ENCODE measurements at regions not wholly inside any gene's neighbourhood (a gene's known extent, or its start where the extent isn't known, plus 50 kb on each side); places are given as distances from the start of the nearest gene placed in this dataset.

DNA sequence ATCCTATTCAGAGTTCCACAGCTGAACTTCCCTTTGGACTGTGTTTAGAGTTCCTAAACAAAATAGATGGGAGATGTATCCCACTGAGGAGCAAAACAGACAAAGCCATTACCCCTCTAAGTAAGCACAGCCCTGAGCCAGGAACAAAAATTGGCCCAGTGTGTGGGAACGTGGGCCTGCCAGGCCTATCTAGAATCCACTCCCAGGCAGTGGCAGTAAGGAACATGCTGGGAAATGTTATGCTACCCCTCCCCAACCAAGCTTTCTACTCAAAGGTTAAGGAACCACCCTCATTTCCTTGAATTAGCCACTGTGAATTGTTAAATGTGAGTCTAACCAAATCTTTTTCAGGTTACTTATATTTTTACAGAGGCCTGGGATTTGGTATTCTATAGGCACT, 405.1 kb upstream of the PTGER4 start:
- no peak for DNase-seq

DNA sequence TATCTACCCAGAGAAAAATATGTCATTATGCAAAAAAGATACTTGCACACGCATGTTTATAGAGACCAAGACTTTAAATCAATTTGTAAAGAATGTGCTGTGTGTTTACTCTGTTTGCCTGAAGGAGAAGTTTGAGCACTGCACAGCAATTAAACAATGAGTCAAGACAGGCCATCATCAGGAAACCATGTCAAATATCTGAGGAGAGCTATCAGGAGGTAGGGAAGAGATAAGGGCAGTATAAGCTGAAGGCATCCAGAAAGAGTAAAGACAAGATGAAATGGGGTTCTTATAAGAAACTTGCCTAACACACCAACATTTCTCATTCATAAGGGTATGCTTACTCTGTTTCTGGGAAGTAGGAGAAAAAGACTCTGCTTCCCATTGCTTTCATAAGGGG, 405.8 kb upstream of the PTGER4 start:
- no peak for DNase-seq

GRCh38 chr5:40271476-40271875, 408.2 kb upstream of the PTGER4 start:
- no peak for DNase-seq

DNA sequence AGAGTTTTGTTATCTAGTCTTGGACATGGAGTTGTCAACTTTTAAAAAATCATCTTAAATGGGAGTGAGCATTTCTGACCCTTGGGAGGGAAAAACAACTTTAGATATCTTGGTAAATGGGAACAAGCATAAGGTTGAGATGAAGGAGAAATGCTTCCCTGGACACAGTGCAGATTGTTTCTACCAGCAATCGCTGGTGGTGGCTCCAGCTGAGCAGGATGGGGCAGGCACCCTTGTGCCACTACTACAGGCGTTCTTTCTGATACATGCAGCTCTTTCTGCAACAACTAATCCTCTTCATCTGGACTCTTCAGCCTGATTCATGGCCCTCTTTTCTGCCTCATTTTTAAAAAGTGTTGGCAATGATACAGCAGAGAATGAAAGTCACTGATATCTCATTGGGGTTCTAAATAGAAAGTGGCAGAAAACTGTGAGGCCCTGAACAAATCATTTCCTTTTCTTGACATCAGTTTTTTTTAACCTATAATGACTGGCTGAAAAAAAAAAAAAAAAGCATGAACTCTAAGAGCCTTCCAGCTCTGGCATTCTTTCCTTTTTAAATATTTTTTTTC, 409.4 kb upstream of the PTGER4 start:
- DNase-seq, result no peak

- DNase-seq, result no peak
Measured at GRCh38 chr5:40268088-40268487, 411.6 kb upstream of the PTGER4 start.

GRCh38 chr5:40266952-40267351, 412.8 kb upstream of the PTGER4 start:
- DNase-seq, result no peak

- no peak for DNase-seq
Measured at GRCh38 chr5:40261984-40262383, 417.7 kb upstream of the PTGER4 start.

GRCh38 chr5:40260361-40260760, 419.4 kb upstream of the PTGER4 start:
- no peak for DNase-seq

DNA sequence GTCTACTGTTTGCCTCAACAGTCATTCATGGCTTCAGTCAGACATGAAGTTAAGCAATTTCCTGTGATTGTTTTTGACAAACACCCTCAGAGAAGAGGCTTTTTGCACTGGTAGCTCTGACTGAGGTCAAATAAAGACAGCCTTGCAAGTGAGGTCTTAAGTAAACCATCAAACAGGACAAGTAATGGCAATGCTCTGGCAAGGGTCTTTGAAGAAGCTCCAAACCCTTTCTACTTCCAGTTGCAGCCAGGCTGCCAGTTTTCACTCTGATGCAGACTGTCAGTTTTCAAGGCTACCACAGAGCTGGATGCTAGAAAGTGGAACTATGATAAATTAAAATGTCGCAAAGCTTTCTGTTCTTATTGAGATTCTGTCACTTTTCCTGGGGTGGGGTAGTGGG, 421.5 kb upstream of the PTGER4 start:
- DNase-seq, result no peak

GRCh38 chr5:40240671-40241070, 439.0 kb upstream of the PTGER4 start:
- DNase-seq, result no peak

DNA sequence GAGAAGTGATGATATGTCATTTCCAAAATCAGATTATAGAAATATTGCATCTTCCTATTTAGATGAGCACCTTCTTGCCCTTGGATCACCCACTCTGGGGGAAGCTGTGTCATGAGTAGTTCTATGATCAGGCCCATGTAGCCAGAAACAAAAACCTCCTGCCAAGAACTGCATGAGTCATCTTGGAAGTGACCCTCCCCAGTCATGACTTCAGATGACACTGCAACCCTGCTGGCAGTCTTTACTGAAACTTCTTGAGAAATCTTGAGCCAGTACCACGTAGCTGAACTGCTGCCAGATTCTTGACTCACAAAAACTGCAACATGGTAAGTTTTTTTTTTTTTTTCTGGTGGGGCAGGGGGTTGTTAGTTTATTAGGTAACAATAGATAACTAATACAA, 439.6 kb upstream of the PTGER4 start:
- peak; percentile 72 for DNase-seq

GRCh38 chr5:40238066-40238745, 441.5 kb upstream of the PTGER4 start:
- no peak for DNase-seq

DNA sequence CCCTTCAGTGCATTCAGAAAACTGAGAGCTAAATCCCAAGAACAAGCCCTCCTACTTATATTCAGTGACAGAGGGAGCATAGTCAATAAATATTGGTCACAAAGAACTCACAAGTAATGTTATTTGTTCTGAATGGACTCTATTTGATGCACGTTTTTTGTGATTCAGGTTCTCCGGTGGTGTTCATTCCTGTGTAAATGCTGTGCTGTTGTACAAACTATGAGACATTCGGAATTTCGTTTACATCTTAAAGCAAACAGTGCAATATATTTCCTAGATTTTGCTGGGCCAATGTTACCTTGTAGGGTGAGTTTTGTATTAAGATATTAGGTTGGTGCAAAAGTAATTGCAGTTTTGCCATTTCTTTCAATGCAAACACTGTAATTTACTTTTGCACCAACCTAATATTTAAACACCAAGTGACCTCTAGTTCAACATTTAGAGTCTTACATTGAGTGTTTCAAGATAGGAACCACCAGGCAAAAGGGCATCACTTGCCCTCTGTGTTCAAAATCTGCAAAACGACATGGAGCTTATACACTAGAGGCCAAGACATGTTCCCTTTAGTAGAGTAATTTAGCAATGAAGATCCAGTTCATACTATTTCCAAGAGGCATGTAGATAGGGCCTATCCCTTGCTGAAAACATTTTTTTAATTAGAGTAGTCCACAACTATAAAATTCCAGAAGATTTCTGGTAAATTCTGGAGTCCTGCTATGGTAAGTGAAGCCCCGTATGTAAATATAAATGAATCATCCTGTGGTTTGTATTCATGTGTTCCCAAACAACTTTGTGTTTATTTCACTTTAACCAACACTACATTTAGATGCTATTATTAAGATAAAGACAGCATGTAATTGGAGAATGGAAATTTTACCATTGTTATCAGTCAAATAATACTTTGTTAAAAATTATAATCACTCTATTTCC, 444.0 kb upstream of the PTGER4 start:
- DNase-seq, result no peak

GRCh38 chr5:40233268-40233667, 446.4 kb upstream of the PTGER4 start:
- no peak for DNase-seq

DNA sequence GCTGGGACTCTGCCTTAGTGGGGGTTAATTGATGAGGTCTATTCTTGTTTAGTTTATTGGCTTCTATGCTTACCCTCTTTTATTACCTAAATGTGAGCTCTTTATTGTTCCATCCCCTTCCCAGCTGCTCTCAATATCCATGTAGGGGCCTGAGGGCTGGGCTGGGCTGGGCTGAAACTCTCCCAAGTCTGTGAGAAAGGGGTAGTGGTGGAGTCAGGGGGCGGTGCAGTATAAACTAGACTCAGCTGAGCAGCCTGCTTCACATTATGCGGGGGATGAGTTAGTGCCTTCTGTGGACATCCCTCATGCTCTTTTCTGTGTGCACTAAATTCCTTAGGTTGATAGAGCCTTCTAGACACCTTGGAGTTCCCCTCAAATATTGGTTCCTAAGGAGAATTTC, 451.8 kb upstream of the PTGER4 start:
- DNase-seq, result no peak

- no peak for DNase-seq
Measured at GRCh38 chr5:40227366-40227765, 452.3 kb upstream of the PTGER4 start.

GRCh38 chr5:40226906-40227305, 452.8 kb upstream of the PTGER4 start:
- no peak for DNase-seq

- peak; percentile 44 for DNase-seq
Measured at GRCh38 chr5:40225147-40225546, 454.6 kb upstream of the PTGER4 start.

GRCh38 chr5:40224421-40224820, 455.3 kb upstream of the PTGER4 start:
- DNase-seq, result no peak

- DNase-seq, result peak; percentile 53
Measured at GRCh38 chr5:40223884-40224402, 455.8 kb upstream of the PTGER4 start.

- no peak for DNase-seq
Measured at GRCh38 chr5:40221796-40222195, 457.9 kb upstream of the PTGER4 start.

GRCh38 chr5:40221255-40221654, 458.5 kb upstream of the PTGER4 start:
- DNase-seq, result no peak

DNA sequence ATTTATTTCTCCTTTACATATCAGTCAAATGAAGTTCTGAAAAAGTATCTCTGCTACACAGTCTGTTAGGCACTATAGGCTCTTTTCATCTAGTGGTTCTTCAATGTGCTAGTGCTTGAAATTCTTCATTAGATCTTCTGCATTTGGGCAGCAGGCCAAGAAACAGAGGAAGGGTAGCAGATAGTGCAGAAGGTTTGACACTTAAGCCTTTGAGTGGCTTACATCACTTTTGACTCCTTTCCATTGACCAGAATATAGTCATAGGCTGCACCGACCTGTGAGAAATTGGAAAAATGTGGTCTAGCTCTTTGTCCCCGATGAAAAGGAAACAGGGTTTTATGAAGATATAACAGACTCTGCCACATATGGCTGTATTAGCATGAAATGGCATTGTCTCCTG, 459.5 kb upstream of the PTGER4 start:
- no peak for DNase-seq

DNA sequence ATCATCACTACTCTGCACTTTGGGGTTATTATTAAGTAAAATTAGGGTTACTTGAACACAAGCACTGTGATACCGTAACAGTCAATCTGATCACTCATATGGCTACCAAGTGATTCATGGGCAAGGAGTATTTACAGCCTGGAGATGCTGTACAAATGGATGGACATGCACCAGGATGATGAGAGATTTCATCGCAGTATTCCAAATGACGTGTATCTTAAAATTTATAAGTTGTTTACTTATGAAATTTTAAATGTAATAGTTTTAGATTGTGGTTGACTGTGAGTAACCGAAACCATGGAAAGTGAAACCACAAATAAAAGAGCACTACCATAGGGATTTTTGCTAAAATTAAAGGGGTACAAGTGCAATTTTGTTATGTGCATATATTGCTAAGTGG, 462.2 kb upstream of the PTGER4 start:
- DNase-seq, result no peak
